Anterior cingulate cortex (tissue), 58 donors: ENCODE measurements at regions not wholly inside any gene's neighbourhood (a gene's known extent, or its start where the extent isn't known, plus 50 kb on each side); places are given as distances from the start of the nearest gene placed in this dataset.

ENCODE experiments used
- DNase-seq, 58 donors: peaks; one replicate each; lab custom pipeline; 2025; lab: John Stamatoyannopoulos, UW

DNA sequence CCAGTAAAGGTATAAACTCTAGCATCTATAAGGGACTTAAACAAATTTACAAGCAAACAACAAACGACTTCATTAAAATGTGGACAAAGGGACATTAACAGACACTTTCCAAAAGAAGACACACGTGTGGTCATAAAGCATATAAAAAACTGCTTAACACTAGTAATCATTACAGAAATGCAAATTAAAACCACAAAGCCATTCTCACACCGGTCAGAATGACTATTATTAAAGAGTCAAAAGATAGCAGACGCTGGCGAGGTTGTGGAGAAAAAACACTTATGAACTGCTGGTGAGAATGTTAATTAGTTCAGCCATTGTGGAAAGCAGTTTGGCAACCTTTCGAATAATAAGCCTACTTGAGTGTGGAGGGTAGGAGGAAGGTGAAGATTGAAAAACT lies 217.1 kb upstream of the DLGAP1 start:
- DNase-seq = no peak

- no peak for DNase-seq
Measured at GRCh38 chr18:4658804-4659203, 203.7 kb upstream of the DLGAP1 start.

DNA sequence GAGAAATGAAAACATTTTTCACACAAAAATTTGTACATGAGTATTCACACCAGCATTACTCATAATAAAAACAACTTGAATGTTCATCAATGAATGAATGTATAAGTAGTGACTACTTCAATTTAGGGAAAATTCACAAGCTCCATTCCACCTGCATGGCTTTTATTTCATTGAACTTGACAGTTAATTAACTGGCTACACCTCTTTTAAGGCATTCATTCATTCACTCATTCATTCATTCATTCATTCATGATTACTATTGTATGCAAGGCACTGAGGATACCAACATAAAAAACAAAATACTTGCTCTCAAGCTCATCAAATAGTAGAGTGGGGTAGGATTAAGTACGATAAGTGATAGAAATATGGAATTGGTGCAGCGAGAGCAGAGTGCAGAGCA lies 198.3 kb upstream of the DLGAP1 start:
- DNase-seq = no peak

DNA sequence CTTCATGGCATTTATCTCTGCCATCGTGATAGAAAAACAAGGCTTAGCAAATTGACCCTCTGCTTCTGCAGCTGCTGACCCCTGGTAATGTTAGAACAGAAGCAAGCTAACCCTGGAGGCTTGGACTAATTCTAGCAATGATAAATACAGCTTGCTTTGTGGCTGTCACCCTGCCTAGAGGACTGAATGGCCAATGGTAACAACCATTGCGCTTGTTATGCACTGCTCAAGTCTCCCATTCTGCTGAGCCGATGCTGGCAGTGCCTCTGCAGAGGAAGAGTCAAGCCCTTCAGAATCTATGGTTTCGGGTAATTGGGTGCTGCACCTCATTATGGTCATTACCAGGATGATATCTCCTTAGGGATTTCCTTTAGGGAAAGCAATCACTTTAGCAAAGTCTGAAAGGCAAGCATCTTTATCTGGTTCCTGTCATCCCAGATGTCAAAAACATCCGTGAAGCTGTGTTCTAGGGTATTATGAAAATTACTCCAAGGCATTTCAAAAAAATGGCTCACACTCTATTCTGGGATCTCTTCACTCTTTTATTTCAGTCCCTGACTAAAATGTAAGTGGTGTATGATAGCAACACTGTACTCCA lies 186.8 kb upstream of the DLGAP1 start:
- no peak for DNase-seq

- no peak for DNase-seq
Measured at GRCh38 chr18:4640349-4641012, 185.4 kb upstream of the DLGAP1 start.

DNA sequence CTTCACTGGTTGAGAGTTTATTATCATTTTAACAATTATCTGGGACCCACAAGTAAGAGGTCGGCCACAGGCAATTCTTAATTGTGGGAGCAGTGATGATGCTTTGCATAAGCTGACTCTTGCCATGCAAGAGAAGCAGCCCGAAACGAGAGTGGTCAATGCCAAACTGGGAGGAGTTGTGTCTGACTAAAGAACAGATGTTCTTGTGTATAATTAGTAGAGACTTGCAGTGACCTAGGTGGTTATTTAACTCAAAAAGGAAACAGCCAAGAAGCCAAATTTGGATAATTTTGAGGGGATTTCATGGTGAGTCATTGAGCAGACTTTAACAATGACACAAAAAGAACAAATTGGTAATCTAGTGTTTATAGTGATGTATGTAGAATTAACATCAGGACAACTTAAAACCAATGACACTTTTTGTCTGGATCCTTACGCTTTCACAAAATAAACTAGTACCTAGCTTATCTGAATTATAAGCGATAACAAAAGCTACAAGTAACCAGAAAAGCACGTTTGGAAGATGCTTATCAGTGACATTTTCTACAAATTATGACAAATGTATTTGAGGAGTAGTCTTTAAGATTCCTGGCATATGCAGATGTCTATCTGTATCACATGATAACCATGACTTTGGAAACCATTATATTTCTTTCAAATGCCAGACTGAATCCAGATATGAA lies 184.7 kb upstream of the DLGAP1 start:
- DNase-seq = no peak

DNA sequence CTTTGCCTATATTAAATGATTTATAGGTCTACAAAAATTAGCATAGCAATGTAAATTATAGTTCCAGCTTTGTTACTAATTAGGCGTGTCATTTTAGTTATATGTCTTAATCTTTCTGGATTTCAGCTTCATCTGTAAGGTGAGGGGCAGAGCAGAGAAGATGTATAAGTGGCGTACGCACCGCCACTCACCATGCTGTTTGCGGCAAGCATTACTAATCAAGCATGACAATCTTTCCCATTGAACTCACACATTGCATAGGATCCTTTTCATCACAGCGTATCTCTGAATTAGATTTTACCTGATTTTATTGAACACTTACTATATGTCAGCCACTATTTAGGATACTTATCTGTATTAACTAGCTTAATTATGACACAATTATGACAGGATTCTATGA lies 183.6 kb upstream of the DLGAP1 start:
- DNase-seq = no peak

DNA sequence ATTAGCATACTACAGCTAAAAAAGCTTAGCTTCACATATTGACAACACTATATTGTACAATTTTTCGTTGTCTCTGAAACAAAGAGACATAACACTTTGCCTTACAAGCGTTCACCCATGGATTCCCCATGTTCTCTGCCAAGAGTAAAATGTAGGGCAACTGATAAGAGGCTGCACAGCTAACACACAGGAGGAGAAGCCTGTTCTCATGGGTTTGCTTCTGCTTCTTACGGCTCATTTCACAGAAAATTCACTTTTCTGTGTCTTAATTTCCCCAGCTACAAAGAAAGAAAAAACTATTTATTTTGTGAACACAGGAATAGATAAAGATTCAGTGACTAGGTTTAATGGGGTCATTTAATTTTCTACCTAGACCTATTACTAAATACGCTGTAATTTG lies 182.8 kb upstream of the DLGAP1 start:
- DNase-seq = no peak

DNA sequence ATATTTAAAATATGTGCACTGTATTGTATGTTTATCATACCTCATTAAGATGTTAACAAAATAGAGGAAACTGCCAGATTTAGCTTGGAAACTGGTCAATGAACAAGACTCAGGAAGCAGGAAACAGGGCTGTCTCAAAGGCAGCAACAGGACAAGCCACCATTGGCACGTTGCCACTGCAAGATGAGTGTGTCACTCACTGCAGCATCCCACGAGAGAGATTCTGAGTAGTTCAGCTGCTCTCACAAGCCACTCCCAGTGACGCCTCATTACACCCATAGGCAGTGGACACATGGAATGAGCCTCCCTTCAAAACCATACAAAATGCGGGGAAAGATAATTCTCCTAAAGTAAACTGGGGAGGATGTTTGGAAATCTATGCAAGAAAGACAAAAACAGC lies 181.9 kb upstream of the DLGAP1 start:
- DNase-seq = no peak

DNA sequence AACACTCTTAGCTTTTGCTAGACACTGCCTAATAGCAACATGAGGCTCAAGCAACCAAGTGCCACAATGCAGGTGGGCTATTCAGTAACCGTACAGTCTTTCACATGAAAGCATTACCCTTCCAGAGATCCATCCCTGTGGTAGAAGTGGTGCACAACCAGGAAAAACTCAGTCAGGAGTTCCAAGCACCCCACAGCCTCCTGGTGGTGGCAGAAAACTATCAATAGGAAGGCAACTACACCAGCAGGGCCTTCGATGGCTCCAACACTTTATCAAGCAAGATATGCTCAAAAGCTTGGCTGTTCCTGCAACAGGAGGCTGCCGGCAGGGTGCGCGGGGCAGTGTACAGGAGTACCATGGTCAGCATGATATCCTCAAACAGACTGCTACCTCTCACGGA lies 176.1 kb upstream of the DLGAP1 start:
- no peak for DNase-seq

DNA sequence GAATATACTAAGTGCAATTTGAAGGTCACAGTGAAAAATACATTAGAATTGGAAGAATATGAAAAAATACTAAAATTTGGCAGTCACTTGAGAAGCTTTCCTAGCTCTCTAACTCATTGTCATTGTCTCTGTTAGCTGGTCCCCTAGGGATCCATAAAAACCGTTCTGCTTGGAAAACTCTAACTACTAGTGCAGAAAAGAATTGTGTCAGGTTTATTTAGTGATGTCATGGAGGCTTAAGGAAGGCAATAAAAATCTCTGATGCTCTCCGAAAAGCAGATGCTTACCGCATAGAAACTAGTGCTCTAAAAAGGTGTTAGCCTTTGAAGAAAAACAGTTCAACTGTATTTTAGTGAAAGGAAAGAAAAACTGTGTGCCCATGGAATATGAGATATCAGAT lies 150.1 kb upstream of the DLGAP1 start:
- DNase-seq = no peak

DNA sequence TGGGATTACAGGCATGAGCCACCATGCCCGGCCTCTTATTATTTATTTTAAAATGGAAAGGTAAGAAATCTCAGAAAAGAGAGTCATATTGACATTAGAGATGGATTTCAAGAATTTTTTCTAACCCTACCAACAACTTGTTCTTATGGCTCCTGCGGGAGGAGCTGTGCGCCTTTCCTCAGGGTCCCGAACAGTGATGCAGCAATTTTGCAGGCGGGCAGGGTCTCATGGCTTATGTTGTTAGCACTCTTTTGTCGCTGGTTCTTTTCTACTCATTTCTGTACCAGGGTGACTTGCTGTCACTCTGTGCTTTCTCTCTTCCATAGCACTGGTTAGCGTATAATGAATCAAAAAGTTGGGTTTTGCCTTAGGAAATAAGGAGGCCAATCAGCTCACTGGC lies 148.8 kb upstream of the DLGAP1 start:
- DNase-seq = no peak

DNA sequence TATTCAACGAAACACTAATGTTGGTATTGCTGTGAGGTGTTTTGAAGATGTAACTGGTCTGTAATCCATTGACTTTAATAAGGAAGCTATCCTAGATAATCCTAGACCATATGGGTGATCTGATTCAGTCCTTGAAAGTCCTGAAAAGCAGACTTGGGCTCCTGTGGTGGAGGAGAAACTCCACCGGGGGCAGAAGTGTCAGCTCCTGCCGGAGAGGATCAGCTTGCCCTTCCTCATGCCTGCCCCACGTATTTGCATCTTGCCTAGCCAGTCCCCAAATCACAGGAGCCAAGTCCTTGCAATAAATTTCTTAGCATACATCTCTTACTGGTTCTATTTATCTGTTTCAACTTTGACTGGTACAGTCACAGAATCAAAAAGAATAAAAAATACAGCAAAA lies 144.2 kb upstream of the DLGAP1 start:
- DNase-seq = no peak

GRCh38 chr18:4597301-4597700 lies 142.2 kb upstream of the DLGAP1 start:
- DNase-seq = no peak

DNA sequence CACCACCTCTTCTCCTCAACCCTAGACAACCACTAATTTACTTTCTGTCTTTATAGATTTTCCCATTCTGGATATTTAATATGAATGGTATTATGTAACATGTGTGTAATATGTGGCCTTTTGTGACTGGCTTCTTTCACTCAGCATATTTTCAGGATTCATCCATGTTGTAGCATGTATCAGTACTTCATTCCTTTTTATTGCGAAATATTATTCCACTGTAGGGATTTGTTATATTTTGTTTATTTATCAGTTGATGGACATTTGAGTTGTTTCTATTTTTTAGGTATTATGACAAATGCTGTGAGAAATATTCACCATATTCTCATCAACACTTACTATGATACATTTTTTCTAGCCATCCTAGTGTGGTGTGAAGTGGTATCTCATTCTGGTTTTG lies 138.8 kb upstream of the DLGAP1 start:
- DNase-seq = no peak

- DNase-seq = no peak
Measured at GRCh38 chr18:4593459-4593858, 138.4 kb upstream of the DLGAP1 start.

DNA sequence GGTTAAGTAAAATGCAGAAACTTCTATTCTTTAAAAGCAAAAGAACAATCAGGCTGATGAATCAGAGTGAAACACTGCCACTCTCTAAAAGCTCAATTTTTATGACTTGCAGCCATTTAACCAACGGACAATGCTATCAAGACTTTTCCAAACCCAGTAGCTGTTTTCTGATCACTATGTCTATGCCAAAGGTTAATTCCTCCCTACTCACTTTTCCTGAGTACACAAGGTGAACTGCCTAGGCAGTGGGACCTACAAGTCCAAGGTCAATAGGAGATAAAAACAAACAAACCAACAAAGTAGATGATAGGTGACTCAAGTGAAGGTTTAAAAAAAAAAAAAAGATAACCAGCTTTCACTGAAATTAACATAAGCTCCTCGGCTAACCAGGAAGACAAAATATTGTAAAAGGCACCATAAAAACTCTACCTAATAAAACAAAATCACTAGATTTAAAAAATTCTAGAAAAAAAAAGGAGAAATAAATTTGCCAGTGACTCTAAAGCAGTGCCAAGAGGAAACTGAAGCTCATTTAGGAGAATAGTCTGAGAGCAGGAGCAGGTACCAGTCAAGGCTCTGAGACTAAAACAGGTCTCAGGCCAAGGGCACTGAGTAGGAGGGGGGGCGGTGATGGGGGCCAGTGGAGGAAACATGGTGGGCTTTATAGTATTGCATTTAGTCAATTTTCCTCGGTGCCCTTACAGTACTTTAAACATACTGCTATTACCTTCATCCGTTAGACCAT lies 134.1 kb upstream of the DLGAP1 start:
- no peak for DNase-seq

- DNase-seq = no peak
Measured at GRCh38 chr18:4587204-4587603, 132.1 kb upstream of the DLGAP1 start.

DNA sequence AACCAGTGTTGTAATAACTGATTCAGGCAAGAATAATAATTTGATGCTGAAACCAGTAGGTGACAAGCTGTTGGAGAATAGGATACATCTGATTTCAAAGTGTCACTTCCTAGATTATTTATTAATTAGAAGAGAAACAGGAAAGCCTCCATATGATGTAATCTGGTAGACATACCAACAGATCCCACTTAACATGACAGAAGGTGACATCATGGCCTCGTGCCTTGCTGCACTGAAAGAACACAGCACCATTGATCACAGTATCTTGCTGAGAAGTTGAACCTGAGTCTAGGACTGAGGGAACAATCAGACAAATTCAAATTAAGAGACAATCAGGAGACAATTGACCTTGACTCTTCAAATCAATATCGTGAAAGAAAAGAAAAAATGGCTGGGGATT lies 131.6 kb upstream of the DLGAP1 start:
- no peak for DNase-seq

- no peak for DNase-seq
Measured at GRCh38 chr18:4582431-4583335, 127.6 kb upstream of the DLGAP1 start.
